ENCODE measurements at regions not wholly inside any gene's neighbourhood (a gene's known extent, or its start where the extent isn't known, plus 50 kb on each side); places are given as distances from the start of the nearest gene placed in this dataset.

DNA sequence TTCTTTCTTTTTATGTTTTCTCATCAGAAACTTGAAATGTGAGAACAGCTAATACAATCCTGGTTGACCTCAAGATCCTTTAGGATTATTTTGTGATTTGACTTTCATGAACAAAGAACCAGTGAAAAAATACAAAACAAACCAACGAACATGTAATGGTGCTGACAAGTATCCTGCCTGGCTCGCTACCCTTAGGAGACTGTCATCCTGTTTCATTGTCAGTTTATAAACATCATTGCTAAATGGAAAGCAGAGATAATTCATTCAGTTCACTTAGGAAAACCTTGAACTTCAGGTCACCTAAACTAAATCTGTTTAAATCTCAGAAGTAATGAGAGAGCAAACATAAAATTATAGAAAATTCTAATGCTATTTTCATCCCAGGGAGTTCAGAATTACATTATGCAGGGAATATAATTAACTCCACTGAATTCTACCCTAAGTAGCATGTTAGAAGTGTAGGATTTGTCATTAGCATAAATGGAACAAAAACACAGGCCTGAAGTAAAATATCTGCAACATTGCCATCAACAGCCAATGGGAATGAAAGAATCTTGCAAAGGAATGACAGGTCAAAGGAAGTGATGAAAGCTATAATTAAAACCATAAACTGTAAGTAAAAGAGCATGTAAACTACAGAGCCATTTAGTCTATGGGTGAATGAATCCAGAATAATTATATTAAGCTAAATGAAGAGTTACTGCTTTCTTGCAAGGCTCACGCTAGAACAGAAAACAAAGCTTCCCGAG lies 401.2 kb upstream of the MANEA start:
- Histone ChIP-seq H3K27me3 (ENCODE audit: control insufficient read depth in 2 of 2, insufficient read depth in 2 of 2, low read length in 2 of 2) (no peaks in the 10 kb centered on the region), H3K9ac (ENCODE audit: insufficient read depth, low read length, poor library complexity, severe bottlenecking) (no peak overlapping the region), H3K9me3 (replicated peaks in 1 of 2; ENCODE audit: control insufficient read depth in 1 of 2, insufficient read depth in 1 of 2, low read length in 2 of 2) (no peaks in the 10 kb centered on the region), H4K20me1 (ENCODE audit: insufficient read depth, low read length) (no peaks in the 10 kb centered on the region), H3K4me1 (ENCODE audit: control insufficient read depth in 1 of 2, insufficient read depth in 2 of 2, low read length in 2 of 2) (no peaks in the 10 kb centered on the region), H3K36me3 (replicated peaks in 1 of 2; ENCODE audit: control insufficient read depth in 1 of 2, insufficient read depth in 2 of 2, low read length in 2 of 2) (no peaks in the 10 kb centered on the region), H3K79me2 (ENCODE audit: insufficient read depth, low read length) (no peaks in the 10 kb centered on the region), H3K4me2 (replicated peaks; ENCODE audit: extremely low read depth, low read length, poor library complexity, severe bottlenecking) (no peak overlapping the region), H3K4me3 (replicated peaks in 1 of 3; ENCODE audit: low read depth in 2 of 3, low read length in 3 of 3) (no peak overlapping the region), H3K27ac (ENCODE audit: low read depth in 1 of 2, low read length in 2 of 2) (no peak overlapping the region), H2AFZ (ENCODE audit: insufficient read depth, low read depth, low read length, poor library complexity, severe bottlenecking) (no peak overlapping the region)
- TF ChIP-seq, protein P1, sequence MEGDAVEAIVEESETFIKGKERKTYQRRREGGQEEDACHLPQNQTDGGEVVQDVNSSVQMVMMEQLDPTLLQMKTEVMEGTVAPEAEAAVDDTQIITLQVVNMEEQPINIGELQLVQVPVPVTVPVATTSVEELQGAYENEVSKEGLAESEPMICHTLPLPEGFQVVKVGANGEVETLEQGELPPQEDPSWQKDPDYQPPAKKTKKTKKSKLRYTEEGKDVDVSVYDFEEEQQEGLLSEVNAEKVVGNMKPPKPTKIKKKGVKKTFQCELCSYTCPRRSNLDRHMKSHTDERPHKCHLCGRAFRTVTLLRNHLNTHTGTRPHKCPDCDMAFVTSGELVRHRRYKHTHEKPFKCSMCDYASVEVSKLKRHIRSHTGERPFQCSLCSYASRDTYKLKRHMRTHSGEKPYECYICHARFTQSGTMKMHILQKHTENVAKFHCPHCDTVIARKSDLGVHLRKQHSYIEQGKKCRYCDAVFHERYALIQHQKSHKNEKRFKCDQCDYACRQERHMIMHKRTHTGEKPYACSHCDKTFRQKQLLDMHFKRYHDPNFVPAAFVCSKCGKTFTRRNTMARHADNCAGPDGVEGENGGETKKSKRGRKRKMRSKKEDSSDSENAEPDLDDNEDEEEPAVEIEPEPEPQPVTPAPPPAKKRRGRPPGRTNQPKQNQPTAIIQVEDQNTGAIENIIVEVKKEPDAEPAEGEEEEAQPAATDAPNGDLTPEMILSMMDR (IDR thresholded peaks at IDR 0.05), result no peak
- Mint-ChIP-seq H3K4me3 (no peak overlapping the region), H3K36me3 (no peaks in the 10 kb centered on the region), H3K27ac (no peak overlapping the region), H3K9me3 (no peaks in the 10 kb centered on the region), H3K4me1 (no peaks in the 10 kb centered on the region), H3K27me3 (ENCODE audit: low read depth in 3 of 3) (no peaks in the 10 kb centered on the region)
- no peak for DNase-seq
- intact Hi-C loops (cut with micrococcal nuclease), result no loop called here
- WGBS (ENCODE audit: insufficient coverage), result no CpG with 5 or more reads among the region's 4 CpGs

DNA sequence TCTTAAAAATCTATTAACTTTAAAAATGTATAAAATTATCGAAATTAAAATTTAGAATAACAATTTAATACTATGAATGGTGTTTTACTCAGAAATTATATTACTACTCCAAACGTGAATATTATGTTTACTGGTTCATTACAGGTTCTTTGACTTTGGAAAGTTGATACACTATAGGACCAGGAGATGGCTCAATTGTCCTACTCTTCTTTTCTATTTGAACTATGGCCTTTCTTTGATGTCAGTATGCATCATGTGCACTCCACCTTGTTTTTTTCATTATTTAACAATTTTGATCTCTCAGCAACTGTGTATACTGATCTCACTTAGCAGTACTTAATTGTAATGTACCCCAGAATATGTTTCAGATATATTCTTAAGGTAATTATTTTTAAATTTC lies 391.5 kb upstream of the MANEA start:
- H3K27ac Mint-ChIP-seq, result no peak overlapping the region
- Histone ChIP-seq H2AFZ (ENCODE audit: insufficient read depth, low read depth, low read length, poor library complexity, severe bottlenecking) (no peak overlapping the region), H3K27ac (ENCODE audit: low read depth in 1 of 2, low read length in 2 of 2) (no peak overlapping the region), H3K79me2 (ENCODE audit: insufficient read depth, low read length) (no peaks in the 10 kb centered on the region), H3K9me3 (replicated peaks in 1 of 2; ENCODE audit: control insufficient read depth in 1 of 2, insufficient read depth in 1 of 2, low read length in 2 of 2) (no peaks in the 10 kb centered on the region), H3K27me3 (ENCODE audit: control insufficient read depth in 2 of 2, insufficient read depth in 2 of 2, low read length in 2 of 2) (no peaks in the 10 kb centered on the region), H3K9ac (ENCODE audit: insufficient read depth, low read length, poor library complexity, severe bottlenecking) (no peak overlapping the region), H4K20me1 (ENCODE audit: insufficient read depth, low read length) (no peaks in the 10 kb centered on the region), H3K4me1 (ENCODE audit: control insufficient read depth in 1 of 2, insufficient read depth in 2 of 2, low read length in 2 of 2) (no peaks in the 10 kb centered on the region), H3K4me2 (replicated peaks; ENCODE audit: extremely low read depth, low read length, poor library complexity, severe bottlenecking) (no peak overlapping the region), H3K4me3 (replicated peaks in 1 of 3; ENCODE audit: low read depth in 2 of 3, low read length in 3 of 3) (no peak overlapping the region), H3K36me3 (replicated peaks in 1 of 2; ENCODE audit: control insufficient read depth in 1 of 2, insufficient read depth in 2 of 2, low read length in 2 of 2) (no peaks in the 10 kb centered on the region)
- H3K27me3 Mint-ChIP-seq (ENCODE audit: low read depth in 3 of 3), result no peaks in the 10 kb centered on the region
- H3K4me1 Mint-ChIP-seq, result no peaks in the 10 kb centered on the region
- H3K36me3 Mint-ChIP-seq, result no peaks in the 10 kb centered on the region
- H3K4me3 Mint-ChIP-seq, result no peak overlapping the region
- WGBS (ENCODE audit: insufficient coverage), result no CpG with 5 or more reads among the region's 2 CpGs
- TF ChIP-seq, protein P1 (IDR thresholded peaks at IDR 0.05), result no peak
- DNase-seq, result no peak
- intact Hi-C loops (cut with micrococcal nuclease), result no loop called here
- no peaks in the 10 kb centered on the region for H3K9me3 Mint-ChIP-seq

Measured in CD14-positive monocyte (primary cell).